GM21381 (cell line): ENCODE measurements at regions not wholly inside any gene's neighbourhood (a gene's known extent, or its start where the extent isn't known, plus 50 kb on each side); places are given as distances from the start of the nearest gene placed in this dataset.

Source experiments
- ATAC-seq: cut with Tn5 transposase; IDR thresholded peaks from one replicate; pipeline ENCODE4 v1.9.1; 2021; ENCODE audit warnings: mild to moderate bottlenecking, moderate library complexity; ENCODE audit not compliant: unreplicated experiment

GRCh38 chr7:114755856-114756255 is 166.0 kb upstream of the MDFIC start:
- ATAC-seq, result no peak

- no peak for ATAC-seq
Observed at GRCh38 chr7:114758661-114759227, 163.2 kb upstream of the MDFIC start.

DNA sequence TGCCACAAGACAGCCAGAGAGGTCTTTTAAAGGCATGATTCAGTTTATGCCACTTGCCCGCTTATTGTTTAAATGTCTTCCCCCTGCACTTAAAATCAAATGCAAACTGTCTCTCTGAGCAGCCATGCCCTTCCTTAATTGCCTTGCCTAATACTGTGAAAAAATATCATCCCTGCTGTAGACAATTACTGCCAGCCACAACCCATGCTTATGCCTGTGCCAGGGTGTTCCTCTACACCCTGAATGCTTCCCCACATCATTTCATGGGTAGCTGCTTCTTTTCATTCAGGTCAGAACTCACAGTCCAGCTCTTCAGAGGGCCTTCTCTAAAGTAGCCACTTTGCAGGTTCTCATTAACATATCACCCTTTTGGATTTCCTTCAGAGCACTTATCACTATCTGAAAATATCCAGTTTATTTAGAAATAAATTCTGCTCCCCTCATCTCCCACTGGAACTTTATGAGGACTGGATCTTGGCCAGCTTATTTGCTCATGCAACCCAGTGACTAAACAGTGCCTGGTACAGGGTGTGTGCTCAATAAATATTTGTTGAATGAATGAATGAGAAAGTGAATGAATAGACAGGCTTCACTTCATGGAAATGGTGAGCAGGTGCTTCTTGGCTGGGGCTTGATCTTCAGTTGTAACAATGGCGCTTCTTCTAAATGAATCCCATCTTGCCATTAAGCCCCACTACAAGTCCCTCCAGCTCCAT is 162.4 kb upstream of the MDFIC start:
- ATAC-seq, result no peak

DNA sequence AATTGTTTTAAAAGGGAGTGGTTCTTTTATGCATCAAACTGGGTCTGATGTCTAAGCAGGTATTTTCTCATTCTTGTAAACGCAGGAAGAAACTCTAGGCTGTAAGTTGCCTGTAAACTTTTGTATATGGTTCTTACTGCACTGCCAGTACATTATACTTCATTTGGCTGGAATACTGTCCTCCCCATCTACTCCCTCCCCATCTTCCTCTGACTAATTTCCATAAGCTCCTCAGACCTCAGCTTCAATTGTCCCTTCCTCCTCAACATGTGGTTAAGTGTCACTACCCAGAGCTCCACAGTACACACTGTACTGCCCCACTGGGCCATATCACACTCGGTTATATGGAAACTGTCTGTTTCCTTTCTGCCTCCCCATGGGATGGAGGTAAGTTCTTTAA is 161.4 kb upstream of the MDFIC start:
- ATAC-seq, result no peak

DNA sequence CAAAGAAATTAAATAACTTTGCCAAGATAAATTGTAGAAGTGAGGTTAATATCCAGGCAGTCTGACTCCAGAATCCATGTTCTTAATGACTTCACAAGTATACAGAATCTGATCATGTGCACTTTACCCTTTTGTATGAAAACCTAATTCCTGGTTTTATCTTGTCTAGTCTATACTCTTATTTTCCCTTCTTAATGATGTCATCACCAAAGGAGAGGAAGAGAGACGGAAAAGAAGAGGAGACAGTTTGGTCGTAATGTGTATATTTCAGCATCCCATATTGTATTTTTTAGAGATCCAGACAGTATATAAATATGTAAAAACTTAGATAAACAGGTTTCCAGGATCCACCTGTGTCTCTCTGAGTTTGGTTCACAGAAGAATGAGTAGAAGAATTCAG is 159.9 kb upstream of the MDFIC start:
- ATAC-seq, result no peak

- ATAC-seq, result no peak
Observed at GRCh38 chr7:114765331-114766040, 156.4 kb upstream of the MDFIC start.

GRCh38 chr7:114766041-114766356 is 155.9 kb upstream of the MDFIC start:
- ATAC-seq, result no peak

DNA sequence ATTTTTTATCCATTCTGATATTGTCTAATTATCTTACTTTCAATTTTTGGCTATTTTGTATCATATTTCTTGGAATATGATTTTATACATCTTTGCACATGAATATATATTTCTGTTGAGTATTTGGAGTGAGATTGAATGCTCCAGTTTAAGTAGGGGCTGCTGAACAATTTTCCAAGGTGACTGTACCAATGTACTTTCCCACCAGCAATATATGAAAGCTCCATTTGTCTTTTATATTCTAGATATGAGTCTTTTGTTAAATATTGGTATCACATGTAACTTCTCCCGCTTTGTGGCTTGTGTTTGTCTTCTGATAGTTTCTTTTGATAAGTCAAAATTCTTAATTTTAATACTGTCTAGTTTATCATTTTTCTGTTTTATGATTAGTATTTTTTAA is 144.6 kb upstream of the MDFIC start:
- ATAC-seq, result no peak

GRCh38 chr7:114783508-114783907 is 138.4 kb upstream of the MDFIC start:
- ATAC-seq, result no peak

DNA sequence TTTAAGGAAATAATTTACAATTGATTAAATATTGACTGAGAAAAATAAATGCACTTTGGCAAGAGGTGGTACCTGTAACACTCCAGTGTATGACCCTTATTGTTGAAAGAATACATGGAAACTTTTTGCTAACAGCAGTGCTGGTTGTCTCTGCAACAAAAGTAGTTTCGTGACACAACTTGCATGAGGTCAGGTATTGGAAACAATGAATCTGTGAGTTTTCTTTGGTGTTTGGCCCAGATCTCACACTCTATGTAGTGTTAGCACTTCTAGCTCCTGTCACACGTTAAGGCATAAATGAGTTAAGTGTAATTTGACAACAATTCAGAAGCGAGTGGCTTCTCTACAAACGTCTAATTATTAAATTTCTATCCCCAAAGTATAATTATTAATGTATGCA is 137.7 kb upstream of the MDFIC start:
- ATAC-seq, result no peak

DNA sequence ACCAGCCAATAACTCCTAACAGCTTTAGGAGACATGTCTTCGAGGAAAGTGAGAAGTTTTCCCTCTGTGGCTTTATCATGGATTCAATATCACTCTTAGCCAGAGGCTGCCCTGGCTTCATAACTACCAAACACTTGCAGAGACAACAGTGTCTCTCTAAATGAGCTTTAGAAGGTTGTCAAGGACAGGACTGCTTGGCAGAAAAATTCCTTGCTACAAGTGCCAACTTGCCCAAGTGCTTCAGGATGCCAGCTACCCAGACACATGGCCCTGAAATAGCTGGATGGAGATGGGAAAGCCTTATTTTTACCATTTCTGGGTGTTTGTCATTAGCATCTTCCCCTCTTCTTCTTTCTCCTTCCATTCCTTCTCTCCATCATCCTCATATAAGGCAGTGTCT is 137.1 kb upstream of the MDFIC start:
- ATAC-seq, result no peak

GRCh38 chr7:114785496-114785895 is 136.4 kb upstream of the MDFIC start:
- ATAC-seq, result no peak

DNA sequence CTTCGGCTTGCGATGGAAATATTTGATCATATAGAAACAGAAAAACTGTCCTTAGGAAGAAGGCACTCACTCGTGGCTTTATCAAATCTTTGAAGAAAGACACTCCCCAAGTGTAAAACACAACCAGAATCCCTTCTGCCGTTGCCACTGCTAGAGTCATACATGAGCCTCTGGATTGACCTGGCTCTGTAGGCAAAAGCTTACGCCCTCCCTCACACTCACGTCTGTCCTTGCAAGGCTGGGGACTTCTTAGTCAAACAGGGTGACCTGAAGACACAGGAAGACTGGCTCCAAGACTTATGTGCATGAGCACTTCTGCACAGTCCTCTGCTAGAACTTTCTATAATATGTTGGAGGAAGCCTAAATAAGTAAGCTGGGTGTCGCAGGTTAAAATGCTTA is 135.4 kb upstream of the MDFIC start:
- ATAC-seq, result no peak

- no peak for ATAC-seq
Observed at GRCh38 chr7:114787556-114787955, 134.3 kb upstream of the MDFIC start.

DNA sequence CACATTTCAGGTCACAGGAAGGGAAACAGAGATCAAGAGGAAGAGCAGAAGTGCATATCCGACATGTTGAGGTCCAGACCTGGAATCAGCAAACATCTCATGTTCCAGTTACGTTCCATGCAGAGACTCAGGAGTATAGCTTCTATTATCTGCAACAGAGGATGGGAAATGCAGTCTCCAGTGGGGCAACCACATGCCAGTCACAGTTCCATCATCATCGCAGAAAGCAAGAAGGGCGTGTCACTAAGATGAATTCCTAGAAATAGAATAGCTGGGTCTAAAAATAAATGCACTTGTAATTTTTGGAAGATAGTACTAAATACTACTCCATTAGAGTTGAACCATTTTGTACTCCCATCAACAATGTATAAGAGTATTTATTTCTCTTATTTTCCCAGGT is 133.2 kb upstream of the MDFIC start:
- ATAC-seq, result no peak

- ATAC-seq, result no peak
Observed at GRCh38 chr7:114789161-114789560, 132.7 kb upstream of the MDFIC start.

- no peak for ATAC-seq
Observed at GRCh38 chr7:114789871-114790311, 132.0 kb upstream of the MDFIC start.

DNA sequence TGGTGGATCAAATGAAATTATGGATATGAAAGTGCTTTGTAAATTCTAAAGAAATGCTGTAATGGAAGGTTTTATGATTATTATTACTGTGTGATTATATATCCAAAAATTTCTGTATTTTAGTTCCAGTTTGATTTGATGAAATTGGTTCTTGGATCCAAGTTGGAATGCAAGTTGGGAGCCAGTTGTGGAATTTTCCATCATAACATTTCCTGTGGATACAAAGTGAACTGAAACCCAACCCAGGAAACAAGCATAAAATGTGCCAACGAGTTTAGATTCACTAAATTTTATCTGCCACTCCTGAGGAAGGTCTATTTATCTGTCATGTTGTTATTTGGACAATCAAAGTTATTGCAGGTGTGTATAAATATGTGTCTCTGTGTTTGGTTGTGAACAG is 131.4 kb upstream of the MDFIC start:
- ATAC-seq, result no peak

DNA sequence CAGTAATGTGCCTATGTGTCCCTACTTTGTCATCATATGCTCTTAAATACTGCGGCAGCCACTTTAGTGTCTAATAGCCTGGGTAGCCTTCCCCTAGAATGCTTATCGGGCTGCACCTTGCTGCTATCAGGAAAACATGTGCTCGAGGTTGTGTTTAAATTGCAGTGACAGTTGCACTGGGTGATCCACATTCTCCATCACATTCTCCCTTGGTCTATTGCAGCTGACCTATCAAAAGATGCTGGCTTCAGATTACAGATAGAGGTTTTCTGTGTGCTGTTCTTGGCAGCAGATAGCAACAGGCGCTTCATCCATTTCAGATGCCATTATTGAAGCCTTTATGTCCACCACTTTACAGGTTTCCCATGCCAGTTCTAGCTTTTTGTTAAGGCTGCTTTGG is 130.1 kb upstream of the MDFIC start:
- no peak for ATAC-seq

GRCh38 chr7:114793155-114793845 is 128.6 kb upstream of the MDFIC start:
- no peak for ATAC-seq

- no peak for ATAC-seq
Observed at GRCh38 chr7:114795475-114795874, 126.4 kb upstream of the MDFIC start.

DNA sequence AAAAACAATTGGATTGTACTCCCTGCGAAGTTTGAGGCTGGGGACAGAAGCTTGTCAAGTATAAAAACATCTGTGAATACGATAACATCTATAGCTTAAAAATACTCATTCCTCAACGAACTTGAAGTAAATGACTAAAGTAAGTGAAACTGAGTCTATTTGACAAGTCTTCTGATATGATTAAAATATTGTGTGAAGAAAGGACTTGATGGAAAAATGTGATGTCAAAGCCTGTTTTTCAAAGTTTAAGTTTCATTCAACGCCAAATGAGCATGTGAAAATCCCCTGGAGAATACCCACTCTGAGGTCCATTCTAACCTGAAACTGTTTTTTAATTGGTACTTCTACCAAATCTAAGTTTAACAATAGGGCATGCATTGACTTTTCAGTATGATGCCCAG is 122.3 kb upstream of the MDFIC start:
- ATAC-seq, result no peak
